Smooth muscle cell (in vitro differentiated cells): ENCODE measurements at regions not wholly inside any gene's neighbourhood (a gene's known extent, or its start where the extent isn't known, plus 50 kb on each side); places are given as distances from the start of the nearest gene placed in this dataset.

Experiments
- DNase-seq: peaks from one replicate; lab custom pipeline; 2025; ENCODE audit not compliant: unreplicated experiment; lab: John Stamatoyannopoulos, UW
- H2AFZ ChIP-seq: fragments of 200-600 bp; sonication (generic); 2 replicates; pipeline ENCODE4 v1.6.0; 2016; ENCODE audit warnings: antibody characterized with exemption, low read depth, mild to moderate bottlenecking
- H3F3A ChIP-seq: fragments of 200-600 bp; sonication (generic); 2 replicates; pipeline ENCODE4 v1.6.0; 2017; ENCODE audit warnings: antibody characterized with exemption, low read depth
- H3K27ac ChIP-seq: fragments of 200-600 bp; sonication (generic); 2 replicates; pipeline ENCODE4 v1.5.1; 2016; ENCODE audit warnings: low read depth, mild to moderate bottlenecking
- H3K27me3 ChIP-seq: fragments of 200-600 bp; sonication (generic); 2 replicates; pipeline ENCODE4 v1.6.1; 2016; ENCODE audit warnings: low read depth, mild to moderate bottlenecking
- H3K36me3 ChIP-seq: fragments of 200-600 bp; sonication (generic); 2 replicates; pipeline ENCODE4 v1.5.1; 2016; ENCODE audit warnings: low read depth
- H3K4me1 ChIP-seq: fragments of 200-600 bp; sonication (generic); 2 replicates; pipeline ENCODE4 v1.5.1; 2016; ENCODE audit warnings: low read depth
- H3K4me2 ChIP-seq: fragments of 200-600 bp; sonication (generic); 2 replicates; pipeline ENCODE4 v1.6.0; 2016; ENCODE audit warnings: mild to moderate bottlenecking
- H3K4me3 ChIP-seq: fragments of 200-600 bp; sonication (generic); 2 replicates; pipeline ENCODE4 v1.5.1; 2016; ENCODE audit warnings: mild to moderate bottlenecking
- H3K79me2 ChIP-seq: fragments of 200-600 bp; sonication (generic); 2 replicates; pipeline ENCODE4 v1.6.0; 2016; ENCODE audit warnings: low read depth, mild to moderate bottlenecking
- H3K9ac ChIP-seq: fragments of 200-600 bp; sonication (generic); 2 replicates; pipeline ENCODE4 v1.6.0; 2016; ENCODE audit warnings: low read depth
- H3K9me3 ChIP-seq: fragments of 200-600 bp; sonication (generic); replicated peaks from 2 replicates; pipeline ENCODE4 v1.5.1; 2016; ENCODE audit warnings: low read depth
- H4K20me1 ChIP-seq: fragments of 200-600 bp; sonication (generic); 2 replicates; pipeline ENCODE4 v1.6.0; 2016; ENCODE audit warnings: low read depth
- CTCF ChIP-seq: fragments of 200-600 bp; sonication (generic); IDR thresholded peaks from 2 replicates; pipeline ENCODE4 v1.5.1; 2017; ENCODE audit warnings: borderline replicate concordance, mild to moderate bottlenecking, antibody characterized with exemption; ENCODE audit not compliant: insufficient read depth, poor library complexity, severe bottlenecking
- WGBS: methylation state at CpG from one replicate; pipeline ENCODE4 v1.1.7; 2016; ENCODE audit warnings: low lambda C conversion rate; 5-methylcytosine and 5-hydroxymethylcytosine counted together

GRCh38 chr3:11706604-11707003 is 62.9 kb upstream of the VGLL4 start:
- Histone ChIP-seq H3K36me3 (no peaks in the 10 kb centered on the region), H3K9me3 (no peaks in the 10 kb centered on the region), H3K27me3 (no peaks in the 10 kb centered on the region), H3K9ac (no peak overlapping the region), H4K20me1 (peaks cover 59% of the 10 kb centered on the region), H3K4me1 (no peaks in the 10 kb centered on the region), H3K4me3 (no peak overlapping the region), H3K4me2 (no peak overlapping the region), H3F3A (no peaks in the 10 kb centered on the region), H3K27ac (no peak overlapping the region), H2AFZ (no peak overlapping the region), H3K79me2 (peaks cover 70% of the 10 kb centered on the region)
- DNase-seq: no peak
- WGBS: 91% methylated on average over 5 of the region's 5 CpGs
- no peak for TF ChIP-seq CTCF

DNA sequence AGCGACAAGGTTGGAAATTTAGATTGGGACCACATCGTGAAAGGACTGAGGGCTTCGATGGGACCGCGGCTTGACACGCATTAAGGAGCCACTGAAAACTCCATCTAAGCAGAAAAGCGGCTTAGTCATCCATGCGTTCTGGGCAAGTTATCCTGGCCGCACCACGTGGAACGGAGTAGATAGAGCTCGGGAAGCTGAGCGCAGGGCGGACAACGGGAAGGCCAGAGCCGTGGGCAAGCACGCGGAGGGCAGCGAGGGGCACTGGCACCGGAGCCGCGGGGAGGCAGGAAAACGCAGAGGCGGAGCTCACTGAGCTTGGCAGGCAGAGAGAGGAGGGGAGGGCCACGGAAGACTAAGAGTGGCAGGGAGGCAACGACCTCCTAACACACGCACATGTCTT is 61.3 kb upstream of the VGLL4 start:
- 74% methylated on average over 27 of the region's 27 CpGs for WGBS
- no peak overlapping the region for H3K9ac ChIP-seq
- H3F3A ChIP-seq: no peaks in the 10 kb centered on the region
- H3K27me3 ChIP-seq: no peaks in the 10 kb centered on the region
- peaks cover 59% of the 10 kb centered on the region for H4K20me1 ChIP-seq
- H3K79me2 ChIP-seq: peaks cover 58% of the 10 kb centered on the region
- H3K36me3 ChIP-seq: no peaks in the 10 kb centered on the region
- H3K9me3 ChIP-seq: no peaks in the 10 kb centered on the region
- no peak for TF ChIP-seq CTCF
- no peak overlapping the region for H3K4me2 ChIP-seq
- no peak overlapping the region for H3K27ac ChIP-seq
- DNase-seq: no peak
- H3K4me1 ChIP-seq: no peaks in the 10 kb centered on the region
- no peak overlapping the region for H2AFZ ChIP-seq
- H3K4me3 ChIP-seq: no peak overlapping the region

GRCh38 chr3:11703146-11703545 is 59.4 kb upstream of the VGLL4 start:
- H3K9me3 ChIP-seq: no peaks in the 10 kb centered on the region
- no peak overlapping the region for H3K4me2 ChIP-seq
- DNase-seq: no peak
- no peak overlapping the region for H3K27ac ChIP-seq
- H3K4me3 ChIP-seq: no peak overlapping the region
- no peak overlapping the region for H2AFZ ChIP-seq
- no peaks in the 10 kb centered on the region for H3K27me3 ChIP-seq
- no peaks in the 10 kb centered on the region for H3F3A ChIP-seq
- H3K79me2 ChIP-seq: peaks cover 42% of the 10 kb centered on the region
- no peak overlapping the region for H3K9ac ChIP-seq
- no peaks in the 10 kb centered on the region for H3K36me3 ChIP-seq
- H3K4me1 ChIP-seq: no peaks in the 10 kb centered on the region
- H4K20me1 ChIP-seq: peaks cover 50% of the 10 kb centered on the region
- TF ChIP-seq CTCF: no peak
- WGBS: 92% methylated on average over 4 of the region's 4 CpGs

GRCh38 chr3:11699083-11699427 is 55.3 kb upstream of the VGLL4 start:
- H3K79me2 ChIP-seq: peaks cover 16% of the 10 kb centered on the region
- peak overlapping the region; percentile 9 for H3K9ac ChIP-seq
- H2AFZ ChIP-seq: no peak overlapping the region
- 69% methylated on average over 2 of the region's 2 CpGs for WGBS
- no peaks in the 10 kb centered on the region for H3K9me3 ChIP-seq
- H3K4me2 ChIP-seq: no peak overlapping the region
- peaks cover 19% of the 10 kb centered on the region for H4K20me1 ChIP-seq
- H3K27me3 ChIP-seq: no peaks in the 10 kb centered on the region
- no peaks in the 10 kb centered on the region for H3K36me3 ChIP-seq
- no peak for DNase-seq
- H3K4me1 ChIP-seq: no peaks in the 10 kb centered on the region
- H3F3A ChIP-seq: no peaks in the 10 kb centered on the region
- H3K27ac ChIP-seq: peak overlapping the region; percentile 25
- no peak overlapping the region for H3K4me3 ChIP-seq
- TF ChIP-seq CTCF: no peak
